Thyroid gland (tissue), 4 donors: ENCODE measurements at regions not wholly inside any gene's neighbourhood (a gene's known extent, or its start where the extent isn't known, plus 50 kb on each side); places are given as distances from the start of the nearest gene placed in this dataset.

Experiments used
- POLR2A ChIP-seq, 2 donors: fragments of 450-650 bp; IDR thresholded peaks; one replicate each; pipeline ENCODE4 v1.6.1; 2017; ENCODE audit warnings: antibody characterized with exemption in 2 of 2, mild to moderate bottlenecking in 2 of 2, moderate library complexity in 1 of 2
- TF ChIP-seq, protein P1 (sequence below), 6 experiments: fragments of 200-600 bp in 3 of 6; fragments of 450-650 bp in 3 of 6; sonication (generic) in 3 of 6; IDR thresholded peaks; one replicate each; pipeline ENCODE4 v1.5.1; 2016 to 2019; ENCODE audit warnings: antibody characterized with exemption in 6 of 6, mild to moderate bottlenecking in 2 of 6, inconsistent platforms in 1 of 6, moderate library complexity in 1 of 6

DNA sequence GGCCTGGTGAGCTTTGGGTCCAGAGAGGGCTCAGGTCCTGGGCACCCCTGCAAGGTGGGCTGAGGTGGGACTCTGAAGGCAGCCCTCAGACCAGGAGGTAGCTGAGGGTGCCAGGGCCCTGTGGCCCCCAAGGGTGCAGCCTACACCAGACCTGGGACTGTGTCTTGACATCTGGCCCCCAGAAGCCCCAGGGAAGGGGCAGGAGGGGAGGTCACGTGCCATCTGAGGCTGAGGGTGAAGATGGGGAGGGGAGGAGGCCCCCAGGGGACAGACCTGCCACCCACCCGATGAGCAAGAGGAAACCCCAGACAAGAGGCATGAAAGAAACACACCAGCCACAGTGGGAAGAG lies 520.2 kb downstream of the BRD1 start:
- TF ChIP-seq POLR2A (IDR thresholded peaks at IDR 0.05), result no peak
- TF ChIP-seq, protein P1, sequence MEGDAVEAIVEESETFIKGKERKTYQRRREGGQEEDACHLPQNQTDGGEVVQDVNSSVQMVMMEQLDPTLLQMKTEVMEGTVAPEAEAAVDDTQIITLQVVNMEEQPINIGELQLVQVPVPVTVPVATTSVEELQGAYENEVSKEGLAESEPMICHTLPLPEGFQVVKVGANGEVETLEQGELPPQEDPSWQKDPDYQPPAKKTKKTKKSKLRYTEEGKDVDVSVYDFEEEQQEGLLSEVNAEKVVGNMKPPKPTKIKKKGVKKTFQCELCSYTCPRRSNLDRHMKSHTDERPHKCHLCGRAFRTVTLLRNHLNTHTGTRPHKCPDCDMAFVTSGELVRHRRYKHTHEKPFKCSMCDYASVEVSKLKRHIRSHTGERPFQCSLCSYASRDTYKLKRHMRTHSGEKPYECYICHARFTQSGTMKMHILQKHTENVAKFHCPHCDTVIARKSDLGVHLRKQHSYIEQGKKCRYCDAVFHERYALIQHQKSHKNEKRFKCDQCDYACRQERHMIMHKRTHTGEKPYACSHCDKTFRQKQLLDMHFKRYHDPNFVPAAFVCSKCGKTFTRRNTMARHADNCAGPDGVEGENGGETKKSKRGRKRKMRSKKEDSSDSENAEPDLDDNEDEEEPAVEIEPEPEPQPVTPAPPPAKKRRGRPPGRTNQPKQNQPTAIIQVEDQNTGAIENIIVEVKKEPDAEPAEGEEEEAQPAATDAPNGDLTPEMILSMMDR (IDR thresholded peaks at IDR 0.05), result no peak
